Vagina (tissue), 2 donors: ENCODE measurements at regions not wholly inside any gene's neighbourhood (a gene's known extent, or its start where the extent isn't known, plus 50 kb on each side); places are given as distances from the start of the nearest gene placed in this dataset.
"Not testable (repeated sequence)": the region's sequence is repeated elsewhere in the genome, so short reads cannot be mapped to it uniquely, and the experiment has no call there.

Experiments
- DNase-seq, 2 donors: peaks; one replicate each; pipeline ENCODE4 v3.0.0-alpha.2; 2017; ENCODE audit errors: extremely low spot score in 2 of 2
- H3K27ac ChIP-seq: fragments of 200-600 bp; sonication (generic); one replicate; pipeline ENCODE4 v1.5.1; 2019
- H3K27me3 ChIP-seq: fragments of 200-600 bp; sonication (generic); one replicate; pipeline ENCODE4 v1.5.1; 2019
- H3K36me3 ChIP-seq, 2 donors: fragments of 200-600 bp; sonication (generic); one replicate each; pipeline ENCODE4 v1.5.1; 2017 to 2019
- H3K4me1 ChIP-seq: fragments of 200-600 bp; sonication (generic); one replicate; pipeline ENCODE4 v1.5.1; 2019
- H3K4me3 ChIP-seq, 2 donors: fragments of 200-600 bp; sonication (generic); 1 replicate in 1 of 2; 2 replicates in 1 of 2; pipeline ENCODE4 v1.5.1; 2016 to 2019
- H3K9me3 ChIP-seq: fragments of 200-600 bp; sonication (generic); one replicate; pipeline ENCODE4 v1.5.1; 2019
- POLR2A ChIP-seq, 2 donors: fragments of 450-650 bp; IDR thresholded peaks; one replicate each; pipeline ENCODE4 v1.6.1; 2017; ENCODE audit warnings: antibody characterized with exemption in 2 of 2, mild to moderate bottlenecking in 2 of 2, moderate library complexity in 2 of 2
- POLR2AphosphoS5 ChIP-seq, 2 donors: sonication (generic); formaldehyde crosslinking; IDR thresholded peaks; one replicate each; pipeline ENCODE4 v1.9.0; 2017; ENCODE audit warnings: antibody characterized with exemption in 2 of 2, mild to moderate bottlenecking in 2 of 2, low read depth in 1 of 2; ENCODE audit not compliant: insufficient read depth in 1 of 2
- intact Hi-C: fragments of 100-400 bp; cut with DNase I; formaldehyde crosslinking; loops from one replicate; pipeline ENCODE4 v1.15.1; 2023
- TF ChIP-seq, protein P1 (sequence below), 3 experiments: fragments of 450-650 bp in 2 of 3; fragments of 200-600 bp in 1 of 3; sonication (generic) in 1 of 3; IDR thresholded peaks; one replicate each; pipeline ENCODE4 v1.5.1; 2017 to 2019; ENCODE audit warnings: antibody characterized with exemption in 3 of 3, mild to moderate bottlenecking in 2 of 3, moderate library complexity in 2 of 3

DNA sequence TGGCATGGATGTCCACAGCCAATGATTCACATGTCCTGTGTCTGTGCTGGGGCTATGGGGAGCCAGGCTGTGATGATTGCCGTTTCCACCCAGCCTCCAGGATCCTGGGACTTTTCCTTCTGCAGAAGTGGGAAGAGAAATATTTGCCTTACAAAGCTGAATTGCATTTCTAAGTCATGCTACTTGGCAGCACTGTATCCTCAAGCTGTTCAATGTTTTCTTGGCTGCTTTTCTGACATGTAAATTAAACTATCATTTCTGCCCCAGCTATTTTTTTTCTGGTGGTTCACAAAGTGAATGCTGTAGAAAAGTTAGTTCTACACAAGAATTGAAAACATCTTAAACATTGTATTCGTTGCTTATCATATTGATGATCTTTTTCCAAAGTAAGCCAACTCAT, 51.9 kb upstream of the TCERG1L start:
- no peaks in the 10 kb centered on the region for H3K9me3 ChIP-seq
- no peak overlapping the region for H3K4me3 ChIP-seq
- DNase-seq, result no peak
- no peaks in the 10 kb centered on the region for H3K27me3 ChIP-seq
- H3K36me3 ChIP-seq, result no peaks in the 10 kb centered on the region
- no peaks in the 10 kb centered on the region for H3K4me1 ChIP-seq
- H3K27ac ChIP-seq, result no peak overlapping the region
- TF ChIP-seq, protein P1, sequence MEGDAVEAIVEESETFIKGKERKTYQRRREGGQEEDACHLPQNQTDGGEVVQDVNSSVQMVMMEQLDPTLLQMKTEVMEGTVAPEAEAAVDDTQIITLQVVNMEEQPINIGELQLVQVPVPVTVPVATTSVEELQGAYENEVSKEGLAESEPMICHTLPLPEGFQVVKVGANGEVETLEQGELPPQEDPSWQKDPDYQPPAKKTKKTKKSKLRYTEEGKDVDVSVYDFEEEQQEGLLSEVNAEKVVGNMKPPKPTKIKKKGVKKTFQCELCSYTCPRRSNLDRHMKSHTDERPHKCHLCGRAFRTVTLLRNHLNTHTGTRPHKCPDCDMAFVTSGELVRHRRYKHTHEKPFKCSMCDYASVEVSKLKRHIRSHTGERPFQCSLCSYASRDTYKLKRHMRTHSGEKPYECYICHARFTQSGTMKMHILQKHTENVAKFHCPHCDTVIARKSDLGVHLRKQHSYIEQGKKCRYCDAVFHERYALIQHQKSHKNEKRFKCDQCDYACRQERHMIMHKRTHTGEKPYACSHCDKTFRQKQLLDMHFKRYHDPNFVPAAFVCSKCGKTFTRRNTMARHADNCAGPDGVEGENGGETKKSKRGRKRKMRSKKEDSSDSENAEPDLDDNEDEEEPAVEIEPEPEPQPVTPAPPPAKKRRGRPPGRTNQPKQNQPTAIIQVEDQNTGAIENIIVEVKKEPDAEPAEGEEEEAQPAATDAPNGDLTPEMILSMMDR (IDR thresholded peaks at IDR 0.05), result no peak
- TF ChIP-seq POLR2A (IDR thresholded peaks at IDR 0.05), result no peak
- TF ChIP-seq POLR2AphosphoS5 (IDR thresholded peaks at IDR 0.05; ENCODE audit: insufficient read depth in 1 of 2, low read depth in 1 of 2), result no peak
- intact Hi-C loops, result no loop called here

GRCh38 chr10:131371571-131371970, 60.0 kb upstream of the TCERG1L start:
- no peaks in the 10 kb centered on the region for H3K27me3 ChIP-seq
- no peaks in the 10 kb centered on the region for H3K9me3 ChIP-seq
- no peak for DNase-seq
- no peak overlapping the region for H3K27ac ChIP-seq
- no peaks in the 10 kb centered on the region for H3K36me3 ChIP-seq
- TF ChIP-seq POLR2A (IDR thresholded peaks at IDR 0.05) (no peak), POLR2AphosphoS5 (IDR thresholded peaks at IDR 0.05; ENCODE audit: insufficient read depth in 1 of 2, low read depth in 1 of 2) (no peak)
- TF ChIP-seq, protein P1 (IDR thresholded peaks at IDR 0.05), result no peak
- H3K4me3 ChIP-seq, result no peak overlapping the region
- no peaks in the 10 kb centered on the region for H3K4me1 ChIP-seq
- intact Hi-C loops, result no loop called here

DNA sequence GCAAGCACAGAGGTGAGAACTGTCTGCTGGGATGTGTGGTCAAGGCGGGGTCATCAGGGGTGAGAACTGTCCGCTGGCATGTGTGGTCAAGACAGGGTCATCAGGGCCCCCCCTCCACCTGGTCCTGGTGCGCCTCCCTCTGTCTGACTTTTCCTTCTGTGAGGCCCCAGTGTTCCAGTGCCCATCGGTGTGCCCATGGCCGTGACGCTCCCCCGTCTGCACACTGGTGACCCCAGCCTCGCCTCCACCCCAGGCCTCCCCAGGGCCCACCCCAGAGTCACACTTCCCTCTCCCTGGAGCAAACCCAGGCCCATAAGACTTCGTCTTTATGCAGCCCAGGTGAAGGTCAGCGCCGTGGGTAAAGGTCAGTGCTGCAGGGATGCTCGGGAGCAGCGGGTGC, 70.1 kb upstream of the TCERG1L start:
- H3K9me3 ChIP-seq, result no peaks in the 10 kb centered on the region
- DNase-seq, result no peak
- intact Hi-C loops, result no loop called here
- H3K4me1 ChIP-seq, result no peaks in the 10 kb centered on the region
- no peak overlapping the region for H3K27ac ChIP-seq
- no peaks in the 10 kb centered on the region for H3K27me3 ChIP-seq
- no peaks in the 10 kb centered on the region for H3K36me3 ChIP-seq
- H3K4me3 ChIP-seq, result no peak overlapping the region
- no peak for TF ChIP-seq POLR2AphosphoS5 (IDR thresholded peaks at IDR 0.05; ENCODE audit: insufficient read depth in 1 of 2, low read depth in 1 of 2)
- TF ChIP-seq POLR2A (IDR thresholded peaks at IDR 0.05), result no peak
- TF ChIP-seq, protein P1 (IDR thresholded peaks at IDR 0.05), result no peak

GRCh38 chr10:131385161-131385872, 73.8 kb upstream of the TCERG1L start:
- intact Hi-C loops, H3K27me3 ChIP-seq, H3K36me3 ChIP-seq, H3K27ac ChIP-seq, DNase-seq, H3K4me3 ChIP-seq, H3K9me3 ChIP-seq, H3K4me1 ChIP-seq: not testable (repeated sequence)

DNA sequence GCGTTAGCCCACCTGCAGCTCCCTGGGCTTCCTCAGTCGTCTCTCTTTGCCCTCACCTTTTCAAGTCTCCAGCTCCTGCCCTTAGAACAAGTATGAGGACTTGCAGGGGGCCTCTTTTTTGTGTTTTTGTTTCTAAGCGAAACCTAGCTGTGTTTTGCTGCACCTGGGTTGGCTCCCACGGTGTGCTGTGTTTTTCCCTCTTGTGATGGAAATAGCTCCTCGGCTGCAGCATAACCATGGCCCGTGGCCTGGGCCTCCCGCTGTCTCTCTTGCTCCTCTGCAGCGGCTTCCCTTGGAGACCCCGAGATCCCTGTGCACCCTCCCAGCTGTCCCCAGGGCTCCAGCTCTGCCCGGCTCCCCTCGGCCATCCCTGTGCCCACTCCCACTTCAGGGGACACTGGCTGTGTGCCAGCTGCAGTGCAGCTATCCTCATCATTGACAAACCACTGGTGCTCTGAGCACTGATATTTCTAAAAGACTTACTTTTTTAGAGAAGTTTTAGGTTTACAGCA, 75.6 kb upstream of the TCERG1L start:
- Histone ChIP-seq H3K27ac (no peak overlapping the region), H3K27me3 (no peaks in the 10 kb centered on the region), H3K4me3 (no peak overlapping the region), H3K4me1 (no peaks in the 10 kb centered on the region), H3K9me3 (no peaks in the 10 kb centered on the region), H3K36me3 (no peaks in the 10 kb centered on the region)
- intact Hi-C loops, result no loop called here
- no peak for DNase-seq
- TF ChIP-seq POLR2A (IDR thresholded peaks at IDR 0.05) (no peak), POLR2AphosphoS5 (IDR thresholded peaks at IDR 0.05; ENCODE audit: insufficient read depth in 1 of 2, low read depth in 1 of 2) (no peak)
- TF ChIP-seq, protein P1 (IDR thresholded peaks at IDR 0.05), result no peak
